ENCODE measurements at regions not wholly inside any gene's neighbourhood (a gene's known extent, or its start where the extent isn't known, plus 50 kb on each side); places are given as distances from the start of the nearest gene placed in this dataset.
"Not testable (repeated sequence)": the region's sequence is repeated elsewhere in the genome, so short reads cannot be mapped to it uniquely, and the experiment has no call there.

DNA sequence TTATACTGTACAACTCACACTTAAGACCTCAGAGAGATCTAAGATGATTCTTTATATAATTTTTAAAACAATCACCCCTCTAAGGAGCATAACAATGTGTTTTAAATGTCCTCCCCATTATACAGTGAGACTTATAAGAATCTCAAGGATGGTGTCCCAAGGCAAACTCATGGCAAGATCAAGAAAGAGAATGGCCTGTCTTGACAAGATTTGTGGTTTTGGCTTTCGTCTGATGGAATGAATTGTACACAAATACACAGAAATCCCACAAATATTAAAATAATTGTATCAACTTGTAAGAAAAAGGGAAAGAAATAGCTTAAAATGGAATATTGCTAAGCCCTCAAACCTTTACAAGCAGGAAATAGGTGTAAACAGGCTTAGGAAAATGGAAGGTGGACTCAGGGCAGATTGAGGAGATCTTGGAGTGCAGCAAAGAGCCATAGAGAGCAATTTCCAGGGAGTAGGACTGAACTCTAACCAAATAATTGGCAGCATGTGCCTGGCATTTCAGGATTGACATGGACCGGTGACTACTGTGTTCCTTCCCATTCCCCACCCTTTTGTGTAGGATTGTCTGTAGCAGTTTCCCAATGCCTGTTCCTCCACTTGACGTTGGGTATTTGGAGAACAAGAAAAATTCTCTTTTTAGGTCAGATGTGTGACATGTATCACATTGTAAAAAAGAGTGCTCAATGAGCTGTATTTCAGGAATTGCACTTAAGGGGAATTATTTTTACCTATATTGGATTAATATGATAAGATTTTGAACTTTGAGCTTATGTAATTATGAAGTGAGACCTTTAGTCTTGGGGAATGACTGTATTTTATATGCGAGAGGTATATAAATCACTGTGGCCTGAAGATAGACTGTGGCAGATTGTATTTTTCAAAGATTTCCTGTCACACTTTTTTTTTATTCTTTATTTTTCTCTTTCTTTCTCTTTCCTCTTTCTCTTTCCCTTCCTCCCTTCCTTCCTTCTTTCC lies 317.8 kb upstream of the SLITRK3 start:
- no peak for DNase-seq

DNA sequence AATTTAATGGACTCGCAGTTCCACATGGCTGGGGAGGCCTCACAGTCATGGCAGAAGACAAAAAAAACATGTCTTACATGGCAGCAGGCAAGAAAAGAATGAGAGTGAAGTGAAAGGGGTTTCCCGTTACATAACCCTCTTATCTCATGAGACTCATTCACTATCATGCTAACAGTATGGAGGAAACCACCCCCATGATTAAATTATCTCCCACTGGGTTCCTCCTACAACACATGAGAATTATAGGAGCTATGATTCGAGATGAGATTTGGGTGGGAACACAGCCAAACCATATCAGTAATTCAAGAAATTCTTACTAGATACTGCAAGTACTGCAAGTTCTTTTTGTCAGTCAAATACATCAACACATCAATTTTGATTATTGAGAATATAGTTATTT lies 311.4 kb upstream of the SLITRK3 start:
- DNase-seq = no peak

DNA sequence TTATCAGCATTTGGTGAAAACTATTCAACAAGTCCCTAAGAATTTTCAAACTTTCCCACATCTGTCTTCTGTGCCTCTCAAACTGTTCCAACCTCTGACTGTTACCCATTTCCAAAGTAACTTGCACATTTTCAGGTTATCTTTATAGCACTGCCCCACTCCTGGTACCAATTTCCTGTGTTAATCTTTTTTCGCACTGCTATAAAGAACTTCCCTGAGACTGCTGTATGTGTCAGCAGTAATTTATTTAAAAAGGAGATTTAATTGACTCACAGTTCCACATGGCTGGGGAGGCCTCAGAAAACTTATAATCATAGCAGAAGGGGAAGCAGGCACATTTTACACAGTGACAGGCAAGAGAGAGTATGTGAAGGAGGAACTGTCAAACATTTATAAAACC lies 310.9 kb upstream of the SLITRK3 start:
- no peak for DNase-seq

DNA sequence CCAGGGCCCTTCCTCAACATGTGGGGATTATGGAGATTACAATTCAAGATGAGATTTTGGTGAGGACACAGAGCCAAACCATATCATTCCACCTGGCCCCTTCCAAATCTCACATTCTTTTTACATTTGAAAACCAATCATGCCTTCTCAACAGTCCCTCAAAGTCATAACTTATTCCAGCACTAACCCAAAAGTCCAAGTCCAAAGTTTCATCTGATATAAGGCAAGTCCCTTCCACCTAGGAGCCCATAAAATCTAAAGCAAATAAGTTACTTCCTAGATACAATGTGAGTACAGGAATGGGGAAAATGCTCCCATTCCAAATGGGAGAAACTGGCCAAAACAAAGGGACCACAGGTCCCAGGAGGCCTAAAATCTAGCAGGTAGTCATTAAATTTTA lies 309.5 kb upstream of the SLITRK3 start:
- no peak for DNase-seq

DNA sequence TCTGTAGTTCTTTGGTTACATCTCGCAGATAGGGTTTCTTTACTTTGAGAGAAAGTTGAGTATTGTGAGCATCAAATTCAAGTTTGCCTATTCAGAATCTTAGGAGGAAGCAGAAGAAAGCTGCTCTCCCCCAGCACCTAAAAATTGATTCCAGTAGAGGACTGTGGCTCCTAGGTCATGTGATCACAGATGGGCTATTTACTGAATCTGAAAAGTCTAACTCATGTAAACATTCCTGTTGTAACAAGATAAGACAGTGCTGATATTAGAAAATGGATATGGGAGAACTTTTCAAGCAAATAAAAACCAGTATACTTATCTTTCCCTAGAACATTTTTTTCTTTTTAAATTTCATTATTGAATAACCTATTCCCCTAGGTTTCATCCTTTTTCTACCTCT lies 308.4 kb upstream of the SLITRK3 start:
- no peak for DNase-seq

DNA sequence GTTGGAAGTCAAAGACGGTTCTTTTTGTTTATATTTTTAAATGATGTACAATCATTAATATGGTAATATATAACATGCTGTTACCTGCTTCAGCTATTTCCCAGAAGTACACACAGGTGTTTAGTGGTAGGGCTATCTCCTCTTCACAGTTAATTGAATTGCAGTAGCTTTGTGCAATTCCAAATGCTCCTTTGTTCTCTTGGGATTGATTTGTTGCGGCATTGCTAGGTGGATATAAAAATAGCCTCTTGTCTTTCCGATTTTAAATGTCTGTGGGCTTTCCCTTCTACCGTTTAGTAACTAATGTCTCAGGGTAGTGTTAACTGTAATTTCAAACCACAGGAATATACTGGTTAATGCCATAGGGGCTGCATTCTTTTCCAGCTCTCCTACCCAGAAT lies 307.6 kb upstream of the SLITRK3 start:
- no peak for DNase-seq

DNA sequence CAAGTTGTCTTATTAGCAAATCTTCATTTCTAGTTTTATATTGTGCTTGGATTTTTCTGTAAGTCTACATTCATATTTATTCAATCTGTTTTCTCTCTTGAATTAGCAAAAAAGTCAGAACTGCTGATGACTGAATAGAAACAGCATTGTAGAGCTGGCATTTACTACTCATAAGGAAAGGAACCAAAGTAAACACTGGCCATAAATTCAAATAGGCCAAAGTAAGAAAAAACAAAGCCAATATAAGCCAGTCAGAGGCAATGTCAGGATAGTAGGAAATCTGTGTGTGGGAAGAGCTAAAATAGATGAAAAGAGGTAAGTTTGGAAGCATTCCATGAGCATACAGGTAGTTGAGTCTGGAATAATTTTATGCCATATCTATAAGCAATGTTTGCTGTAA lies 307.2 kb upstream of the SLITRK3 start:
- DNase-seq = no peak

DNA sequence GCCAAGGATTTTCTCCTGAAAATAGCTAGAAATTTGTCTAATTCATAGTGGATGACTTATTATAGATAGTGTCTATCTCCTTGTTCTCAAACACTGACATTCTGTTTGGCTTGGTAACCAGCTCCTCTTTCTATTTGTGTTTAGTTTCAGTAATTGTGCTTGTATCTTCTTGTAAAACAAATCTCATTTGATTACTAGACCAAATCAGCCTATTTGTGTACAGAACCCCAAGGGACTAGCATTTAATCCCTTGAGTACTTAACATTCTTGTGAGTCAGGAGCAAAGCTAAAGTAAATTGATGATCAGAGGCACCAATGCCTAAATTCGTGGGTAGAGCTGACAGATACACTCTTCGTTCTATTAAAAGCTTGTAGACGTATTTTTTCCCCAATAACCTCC lies 306.5 kb upstream of the SLITRK3 start:
- DNase-seq = no peak

DNA sequence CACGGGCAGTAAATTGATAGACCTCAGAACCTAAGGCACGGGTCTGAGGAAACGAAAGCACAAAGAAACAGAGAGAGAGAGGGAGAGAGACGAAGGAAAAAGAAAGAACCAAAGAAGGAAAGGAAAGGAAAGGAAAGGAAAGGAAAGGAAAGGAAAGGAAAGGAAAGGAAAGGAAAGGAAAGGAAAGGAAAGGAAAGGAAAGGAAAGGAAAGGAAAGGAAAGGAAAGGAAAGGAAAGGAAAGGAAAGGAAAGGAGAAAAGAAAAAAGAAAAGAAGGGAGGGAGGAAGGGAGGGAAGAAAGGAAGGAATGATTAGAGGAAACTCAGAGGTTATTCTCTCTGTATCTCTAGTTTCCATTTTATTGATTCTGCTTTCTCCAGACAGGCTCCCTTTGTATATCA lies 302.6 kb upstream of the SLITRK3 start:
- not testable (repeated sequence) for DNase-seq

DNA sequence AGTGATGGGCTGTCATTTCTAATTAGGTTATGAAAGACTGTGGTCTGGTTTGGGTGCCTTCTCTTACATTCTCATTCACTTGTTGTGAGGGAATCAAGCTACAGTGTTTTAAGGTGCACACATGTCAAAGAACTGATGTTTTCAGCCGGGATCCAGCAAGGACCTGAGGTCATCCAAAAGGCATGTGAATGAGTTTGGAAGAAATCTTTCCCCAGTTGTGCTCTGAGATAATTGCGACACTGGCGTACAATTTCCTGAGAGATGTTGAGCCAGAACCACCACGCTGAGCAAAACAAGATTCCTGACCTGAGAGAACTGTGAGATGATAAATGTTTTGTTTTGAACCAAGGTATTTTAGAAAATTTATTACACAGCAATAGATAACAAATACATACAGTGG lies 295.3 kb upstream of the SLITRK3 start:
- DNase-seq = no peak

DNA sequence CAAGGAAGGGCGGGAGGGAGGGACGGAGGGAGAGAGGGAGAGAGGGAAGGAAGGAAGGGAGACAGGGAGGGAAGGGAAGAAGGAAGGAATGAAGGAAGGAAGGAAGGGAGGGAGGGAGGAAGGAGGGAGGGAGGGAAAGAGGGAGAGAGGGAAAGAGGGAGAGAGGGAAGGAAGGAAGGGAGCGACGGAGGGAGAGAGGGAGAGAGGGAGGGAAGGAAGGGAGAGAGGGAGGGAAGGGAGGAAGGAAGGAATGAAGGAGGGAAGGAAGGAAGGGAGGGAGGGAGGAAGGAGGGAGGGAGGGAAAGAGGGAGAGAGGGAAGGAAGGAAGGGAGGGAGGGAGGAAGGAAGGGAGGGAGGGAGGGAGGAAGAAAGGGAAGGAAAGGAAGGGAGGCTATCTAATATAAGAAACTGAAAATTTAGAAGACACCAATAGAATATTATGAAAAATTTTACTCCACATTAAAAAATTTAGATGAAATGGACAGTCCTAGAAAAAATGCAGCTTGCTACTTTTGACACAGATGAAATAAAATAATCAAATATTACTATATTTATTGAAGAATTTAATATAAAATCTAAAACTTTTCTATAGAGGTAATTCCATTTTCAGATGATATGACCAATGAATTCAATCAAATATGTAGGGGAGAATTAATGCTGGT lies 280.3 kb upstream of the SLITRK3 start:
- DNase-seq = no peak

DNA sequence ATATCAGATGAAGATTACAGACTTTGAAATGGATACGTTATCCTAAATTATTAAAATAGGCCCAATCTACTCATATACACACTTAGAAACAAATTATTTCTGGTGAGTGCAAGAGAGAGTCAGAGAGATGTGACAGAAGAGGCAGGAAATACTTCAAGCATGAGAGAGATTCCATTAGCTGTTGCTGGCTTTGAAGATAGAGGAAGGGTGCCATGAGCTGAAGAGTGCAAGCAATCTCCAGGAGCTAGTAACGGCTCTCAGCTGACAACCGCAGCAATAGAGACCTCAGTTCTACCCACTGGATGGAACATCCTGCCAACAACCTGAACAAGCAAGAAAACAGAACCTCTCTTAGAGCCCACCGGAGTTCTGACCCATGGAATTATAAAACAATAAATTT lies 270.7 kb upstream of the SLITRK3 start:
- no peak for DNase-seq

DNA sequence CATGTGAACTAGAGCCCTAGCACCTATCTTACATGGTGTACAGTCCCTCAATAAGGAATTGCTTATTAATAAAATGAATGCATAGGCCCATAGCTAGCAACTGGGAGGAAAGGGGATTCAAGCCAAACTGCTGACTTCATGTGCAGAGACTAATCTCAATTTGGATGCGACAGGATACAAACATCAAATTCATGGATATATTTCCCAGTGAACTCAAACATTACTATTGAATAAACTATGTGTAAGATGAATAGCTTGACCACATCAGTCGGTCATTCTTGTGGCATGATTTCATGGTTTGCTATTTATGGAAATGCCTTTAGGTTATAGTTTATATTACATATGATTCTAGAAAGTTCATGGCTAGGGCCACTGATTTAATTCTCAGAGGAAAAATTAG lies 268.6 kb upstream of the SLITRK3 start:
- DNase-seq = no peak

DNA sequence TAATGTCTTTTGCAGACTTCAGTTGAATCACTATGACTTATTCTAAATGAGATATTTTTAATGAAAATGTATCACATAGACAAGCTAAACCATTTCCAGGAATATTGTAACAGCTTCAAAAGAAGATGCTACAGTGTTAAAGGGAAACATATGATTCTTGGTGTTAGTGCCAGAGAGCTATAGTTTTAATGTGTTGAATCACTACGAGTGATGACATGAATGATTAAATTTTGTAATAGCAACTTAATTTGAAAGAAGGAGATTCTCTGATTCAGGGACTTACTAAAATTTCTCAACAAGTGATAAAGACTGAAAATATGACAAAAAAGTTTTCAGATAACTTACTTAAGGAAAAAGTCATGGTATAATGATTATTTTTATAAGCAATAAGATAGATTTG lies 267.3 kb upstream of the SLITRK3 start:
- no peak for DNase-seq

DNA sequence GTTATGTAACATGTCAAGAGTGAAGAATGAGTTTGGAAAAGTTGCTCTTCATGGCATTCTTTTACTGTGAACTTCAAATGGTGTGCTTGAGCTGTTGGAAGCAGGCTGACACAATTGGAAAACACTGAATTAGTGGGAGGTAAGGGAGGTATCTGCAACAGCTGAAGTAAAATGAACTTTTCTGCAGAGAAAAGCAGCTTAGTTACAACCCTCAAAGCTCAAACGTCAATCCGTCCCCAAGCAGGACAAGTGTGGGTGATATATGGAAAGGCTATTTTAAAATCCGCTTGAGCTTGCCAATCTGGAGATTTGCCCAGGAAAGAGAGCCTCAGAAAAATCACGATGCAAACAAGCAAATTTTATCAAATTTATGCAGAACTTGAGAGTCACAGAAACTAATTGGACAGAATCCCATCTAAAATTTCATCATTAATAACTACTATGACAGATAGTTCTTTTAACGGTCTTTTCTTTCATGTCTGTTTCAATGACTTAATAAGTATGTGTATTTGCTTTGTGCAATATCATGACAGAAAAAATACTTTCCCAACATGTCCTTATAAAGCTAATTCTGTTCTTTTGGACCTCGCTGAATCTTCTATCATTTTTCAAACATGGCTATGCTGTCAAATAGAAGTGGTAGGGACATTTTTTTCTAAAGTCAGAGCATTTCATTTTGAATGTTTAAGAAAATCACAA lies 266.6 kb upstream of the SLITRK3 start:
- no peak for DNase-seq

DNA sequence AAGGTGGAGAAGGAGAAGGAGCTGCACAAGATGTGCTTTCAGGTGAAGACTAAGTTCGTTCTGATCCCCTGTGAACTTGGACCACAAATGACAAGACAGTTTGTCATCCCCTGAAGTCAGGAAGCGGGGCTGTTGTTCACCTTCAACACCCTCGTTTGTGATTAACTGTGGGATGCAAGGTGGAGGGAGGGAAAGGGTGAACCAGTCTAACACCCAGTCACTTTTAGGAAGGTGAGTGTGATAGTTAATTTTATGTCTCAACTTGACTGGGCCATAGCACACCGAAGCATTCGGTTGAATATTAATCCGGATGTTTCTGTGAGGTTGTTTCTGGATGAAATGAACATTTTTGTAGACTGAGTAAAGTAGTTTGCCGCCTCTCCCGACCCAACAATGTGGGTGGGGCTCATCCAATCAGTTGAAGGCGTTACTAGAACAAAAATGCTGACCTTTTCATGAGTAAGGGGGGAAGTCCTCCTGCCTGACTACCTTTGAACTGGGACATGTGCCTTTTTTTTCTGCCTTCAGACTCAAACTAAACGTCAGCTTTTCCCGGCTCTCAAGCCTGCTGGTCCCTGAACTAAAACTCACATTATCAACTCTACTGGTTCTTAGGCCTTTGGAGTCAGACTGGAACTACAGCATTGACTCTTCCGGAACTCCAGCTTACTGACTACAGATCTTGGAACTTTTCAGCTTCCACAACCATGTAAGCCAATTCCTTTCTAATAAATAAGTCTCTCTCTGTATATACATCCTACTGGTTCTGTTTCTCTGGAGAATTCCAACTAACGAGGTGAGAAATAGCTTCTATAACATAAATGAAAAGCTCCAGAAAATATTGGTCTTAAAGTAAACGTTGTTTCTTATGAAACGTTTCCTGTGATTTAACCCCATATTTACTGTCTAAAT lies 264.0 kb upstream of the SLITRK3 start:
- no peak for DNase-seq

DNA sequence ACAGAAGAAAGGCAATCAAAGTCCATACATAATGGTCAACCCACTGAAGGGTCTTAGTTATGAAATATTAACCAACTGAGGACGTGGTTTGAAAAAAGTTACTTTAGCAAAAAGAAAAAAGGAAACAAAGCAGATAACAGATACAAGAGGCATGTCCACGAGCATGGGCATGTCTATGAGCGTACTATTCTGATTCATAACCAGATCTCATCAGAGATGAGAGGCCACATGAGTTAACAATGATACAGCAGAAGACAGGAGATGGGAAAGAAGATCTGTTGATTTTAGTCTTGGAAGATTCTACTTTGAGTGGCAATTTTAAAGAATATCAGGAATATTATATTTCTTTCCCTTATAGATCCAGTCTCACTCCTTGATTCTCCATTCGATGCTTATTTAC lies 262.9 kb upstream of the SLITRK3 start:
- no peak for DNase-seq

DNA sequence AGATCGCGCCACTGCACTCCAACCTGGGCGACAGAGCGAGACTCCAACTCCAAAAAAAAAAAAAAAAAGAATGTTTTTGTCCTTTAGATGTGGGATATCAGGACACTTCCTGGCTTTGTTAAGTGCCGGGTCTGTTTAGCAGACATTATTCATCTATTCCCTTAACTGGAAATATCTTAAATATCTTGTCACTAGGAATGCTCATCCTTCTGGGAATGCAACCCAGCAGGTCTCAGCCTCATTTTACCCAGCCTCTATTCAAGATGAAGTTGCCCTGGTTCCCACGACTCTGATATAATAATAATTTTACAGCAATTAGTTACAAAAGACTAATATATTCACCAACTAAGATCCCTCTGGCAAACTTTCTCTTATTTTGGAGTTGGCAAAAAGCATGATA lies 260.9 kb upstream of the SLITRK3 start:
- no peak for DNase-seq

DNA sequence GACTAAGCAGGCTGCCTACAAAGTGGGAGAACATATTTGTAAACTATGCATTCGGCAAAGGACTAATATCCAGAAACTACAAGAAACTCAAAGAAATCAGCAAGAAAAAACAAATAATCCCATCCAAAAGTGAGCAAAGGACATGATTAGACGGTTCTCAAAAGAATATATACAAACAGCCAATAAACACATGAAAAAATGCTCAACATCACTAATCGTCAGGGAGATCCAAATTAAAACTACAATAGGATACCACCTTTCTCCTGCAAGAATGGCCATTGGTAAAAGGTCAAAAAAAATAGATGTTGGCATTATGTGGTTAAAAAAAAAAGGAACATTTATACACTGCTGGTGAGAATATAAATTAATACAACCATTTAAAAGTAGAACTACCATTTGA lies 259.6 kb upstream of the SLITRK3 start:
- DNase-seq = no peak

DNA sequence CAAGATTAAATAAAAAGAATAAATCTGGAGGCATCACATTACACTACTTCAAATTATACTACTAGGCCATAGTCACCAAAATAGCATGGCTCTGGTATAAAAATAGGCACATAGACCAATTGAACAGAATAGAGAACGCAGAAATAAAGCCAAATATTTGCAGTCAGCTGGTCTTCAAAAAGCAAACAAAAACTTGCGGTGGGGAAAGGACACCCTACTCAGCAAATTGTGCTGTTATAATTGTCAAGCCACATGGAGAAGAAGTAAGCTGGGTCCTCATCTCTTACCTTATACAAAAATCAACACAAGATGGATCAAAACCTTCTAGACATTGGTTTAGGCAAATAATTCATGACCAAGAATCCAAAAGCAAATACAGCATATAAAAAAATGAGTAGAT lies 259.2 kb upstream of the SLITRK3 start:
- no peak for DNase-seq

DNA sequence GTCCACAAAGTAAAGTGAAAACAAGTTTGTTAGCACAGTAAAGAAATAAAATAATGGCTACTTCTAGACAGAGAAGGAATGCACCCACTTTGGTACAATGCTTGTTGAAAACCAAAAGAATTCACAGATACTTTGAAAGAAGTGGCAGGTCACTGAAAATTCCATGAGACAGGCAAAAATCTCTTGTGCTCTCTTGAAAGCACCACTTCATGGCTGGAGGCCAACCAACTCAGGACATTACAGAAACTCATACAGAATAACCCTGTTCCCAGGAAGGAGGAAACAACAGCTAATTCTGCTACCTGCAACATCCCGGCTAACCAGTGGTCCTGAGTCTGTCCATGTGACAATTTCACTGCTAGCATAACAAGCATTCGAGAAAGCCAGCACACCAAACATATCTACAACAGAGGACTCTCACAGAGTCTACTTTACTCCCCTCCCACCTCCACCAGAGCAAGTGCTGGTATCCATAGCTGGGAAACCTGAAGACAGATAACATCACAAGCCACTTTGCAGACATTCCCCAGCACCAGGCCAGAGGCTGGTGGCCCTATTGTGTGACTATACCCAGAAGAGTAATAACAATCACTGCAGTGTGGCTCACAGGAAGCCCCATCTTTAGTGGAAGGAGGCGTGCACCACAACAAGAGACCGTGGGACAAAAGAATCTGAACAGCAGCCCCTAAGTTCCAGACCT lies 255.3 kb upstream of the SLITRK3 start:
- no peak for DNase-seq

DNA sequence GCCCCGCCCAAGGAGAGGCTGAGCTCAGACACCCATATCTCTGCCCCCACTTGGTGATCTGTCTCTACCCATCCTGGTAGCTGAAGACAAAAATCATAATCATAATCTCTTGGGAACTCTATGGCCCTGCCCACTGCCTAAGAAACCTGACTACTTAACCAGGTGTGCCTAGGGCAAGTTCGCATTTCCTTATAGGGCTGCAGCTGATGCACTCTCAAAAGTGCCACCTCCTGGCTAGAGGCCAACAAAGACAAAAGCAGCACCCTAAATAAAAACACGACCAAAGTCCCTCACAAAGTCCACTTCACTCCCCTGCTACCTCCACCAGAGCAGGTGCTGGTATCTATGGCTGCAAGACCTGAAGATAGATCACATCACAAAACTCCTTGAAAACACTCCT lies 250.4 kb upstream of the SLITRK3 start:
- DNase-seq = no peak

All from SHP77 treated with DMSO at 0.1 percent for 48 hours (cell line).